HEK293 (cell line): ENCODE measurements at regions not wholly inside any gene's neighbourhood (a gene's known extent, or its start where the extent isn't known, plus 50 kb on each side); places are given as distances from the start of the nearest gene placed in this dataset.

Experiments
- CTCF ChIA-PET: fragments of 350-600 bp; formaldehyde crosslinking; extraction: SDS; loops from one replicate; lab custom pipeline; 2021; ENCODE audit warnings: antibody characterized with exemption; lab: Yijun Ruan, JAX
- POLR2A ChIA-PET: fragments of 300-600 bp; formaldehyde crosslinking; extraction: SDS; loops from one replicate; lab custom pipeline; 2020; ENCODE audit warnings: antibody characterized with exemption, inconsistent platforms; lab: Yijun Ruan, JAX
- H3K27ac ChIP-seq: fragments of 200-500 bp; sonication (Bioruptor generic); 2 replicates; pipeline ENCODE4 v1.5.1; 2014; ENCODE audit warnings: low read depth, low read length, control low read depth, inconsistent platforms; ENCODE audit errors: extremely low read depth
- H3K36me3 ChIP-seq, 2 experiments: fragments of 200-500 bp in 1 of 2; sonication (Bioruptor generic) in 1 of 2; 1 replicate in 1 of 2; 2 replicates in 1 of 2; pipeline ENCODE4 v1.5.1; 2014 to 2017; ENCODE audit warnings: inconsistent platforms in 2 of 2, low read length in 2 of 2; ENCODE audit not compliant: control insufficient read depth in 2 of 2, insufficient read depth in 1 of 2
- H3K4me1 ChIP-seq: fragments of 200-500 bp; sonication (Bioruptor generic); 2 replicates; pipeline ENCODE4 v1.5.1; 2014; ENCODE audit warnings: mild to moderate bottlenecking, low read length, inconsistent platforms; ENCODE audit not compliant: control insufficient read depth, insufficient read depth
- H3K4me3 ChIP-seq: 2 replicates; pipeline ENCODE4 v1.5.1; 2011; ENCODE audit warnings: low read depth, mild to moderate bottlenecking, control low read depth, low read length, moderate library complexity
- H3K9me3 ChIP-seq: fragments of 200-500 bp; sonication (Bioruptor generic); 2 replicates; pipeline ENCODE4 v1.5.1; 2014; ENCODE audit warnings: low read depth, low read length, inconsistent platforms; ENCODE audit not compliant: control insufficient read depth, insufficient read depth
- ATF2 ChIP-seq: fragments of 450-650 bp; formaldehyde crosslinking; IDR thresholded peaks from 2 replicates; pipeline ENCODE4 v1.5.1; 2016; ENCODE audit warnings: missing biosample characterization, missing genetic modification characterization, low read depth
- CTCF ChIP-seq: fragments of 450-650 bp; formaldehyde crosslinking; IDR thresholded peaks from 2 replicates; pipeline ENCODE4 v1.5.1; 2016; ENCODE audit warnings: missing biosample characterization, missing genetic modification characterization
- HOXD13 ChIP-seq: sonication (generic); formaldehyde crosslinking; IDR thresholded peaks from 2 replicates; pipeline ENCODE4 v1.8.0; 2022; ENCODE audit warnings: missing genetic modification reagents, borderline replicate concordance
- OVOL3 ChIP-seq: fragments of 450-650 bp; formaldehyde crosslinking; IDR thresholded peaks from 2 replicates; pipeline ENCODE4 v1.5.1; 2016; ENCODE audit warnings: missing biosample characterization, missing genetic modification characterization
- PRDM6 ChIP-seq: fragments of 450-650 bp; formaldehyde crosslinking; IDR thresholded peaks from 2 replicates; pipeline ENCODE4 v1.5.1; 2017; ENCODE audit warnings: missing biosample characterization, missing genetic modification characterization
- REPIN1 ChIP-seq: fragments of 450-650 bp; formaldehyde crosslinking; IDR thresholded peaks from 2 replicates; pipeline ENCODE4 v1.5.1; 2017; ENCODE audit warnings: missing biosample characterization, missing genetic modification characterization, low read depth
- SETDB1 ChIP-seq: IDR thresholded peaks from one replicate; pipeline ENCODE4 v1.6.1; 2017; ENCODE audit warnings: mild to moderate bottlenecking, low read length, moderate library complexity, mixed read lengths; ENCODE audit not compliant: insufficient read length
- TCF7L2 ChIP-seq: IDR thresholded peaks from 2 replicates; pipeline ENCODE4 v1.6.1; 2011; ENCODE audit warnings: low read depth, mild to moderate bottlenecking, inconsistent platforms, low read length, moderate library complexity, borderline replicate concordance
- YY2 ChIP-seq: fragments of 450-650 bp; formaldehyde crosslinking; IDR thresholded peaks from 2 replicates; pipeline ENCODE4 v1.5.1; 2016; ENCODE audit warnings: missing biosample characterization, missing genetic modification characterization
- ZBTB7A ChIP-seq: fragments of 450-650 bp; formaldehyde crosslinking; IDR thresholded peaks from 2 replicates; pipeline ENCODE4 v1.5.1; 2016; ENCODE audit warnings: low read depth, missing biosample characterization, missing genetic modification characterization
- ZFP37 ChIP-seq: fragments of 450-650 bp; formaldehyde crosslinking; IDR thresholded peaks from 2 replicates; pipeline ENCODE4 v1.5.1; 2016; ENCODE audit warnings: missing biosample characterization, missing genetic modification characterization
- ZFP69B ChIP-seq: fragments of 450-650 bp; formaldehyde crosslinking; IDR thresholded peaks from 2 replicates; pipeline ENCODE4 v1.5.1; 2016; ENCODE audit warnings: missing biosample characterization, missing genetic modification characterization
- ZNF19 ChIP-seq: fragments of 450-650 bp; formaldehyde crosslinking; IDR thresholded peaks from 2 replicates; pipeline ENCODE4; 2016; ENCODE audit warnings: missing biosample characterization, missing genetic modification characterization, low read depth
- ZNF214 ChIP-seq: fragments of 450-650 bp; formaldehyde crosslinking; IDR thresholded peaks from 2 replicates; pipeline ENCODE4 v1.5.1; 2017; ENCODE audit warnings: missing biosample characterization, mild to moderate bottlenecking, missing genetic modification characterization, borderline replicate concordance
- ZNF280C ChIP-seq: fragments of 450-650 bp; formaldehyde crosslinking; IDR thresholded peaks from 2 replicates; pipeline ENCODE4 v1.5.1; 2016; ENCODE audit warnings: missing biosample characterization, missing genetic modification characterization
- ZNF354C ChIP-seq: fragments of 450-650 bp; formaldehyde crosslinking; IDR thresholded peaks from 2 replicates; pipeline ENCODE4 v1.5.1; 2016; ENCODE audit warnings: missing biosample characterization, missing genetic modification characterization, low read depth, borderline replicate concordance
- ZNF416 ChIP-seq: fragments of 450-650 bp; formaldehyde crosslinking; IDR thresholded peaks from 2 replicates; pipeline ENCODE4 v1.5.1; 2016; ENCODE audit warnings: missing biosample characterization, missing genetic modification characterization
- ZNF48 ChIP-seq: fragments of 450-650 bp; formaldehyde crosslinking; IDR thresholded peaks from 2 replicates; pipeline ENCODE4 v1.5.1; 2016; ENCODE audit warnings: missing biosample characterization, missing genetic modification characterization
- ZNF513 ChIP-seq: fragments of 450-650 bp; IDR thresholded peaks from 2 replicates; pipeline ENCODE4 v1.5.1; 2018; ENCODE audit warnings: missing biosample characterization, missing genetic modification characterization
- ZNF549 ChIP-seq: fragments of 450-650 bp; IDR thresholded peaks from 2 replicates; pipeline ENCODE4 v1.5.1; 2018; ENCODE audit warnings: missing biosample characterization, missing genetic modification characterization, mild to moderate bottlenecking, inconsistent platforms, moderate library complexity
- ZNF629 ChIP-seq: fragments of 450-650 bp; formaldehyde crosslinking; IDR thresholded peaks from 2 replicates; pipeline ENCODE4 v1.5.1; 2017; ENCODE audit warnings: missing biosample characterization, missing genetic modification characterization
- ZNF768 ChIP-seq: fragments of 450-650 bp; formaldehyde crosslinking; IDR thresholded peaks from 2 replicates; pipeline ENCODE4 v1.5.1; 2018; ENCODE audit warnings: missing biosample characterization, mild to moderate bottlenecking, missing genetic modification characterization
- ZNF776 ChIP-seq: fragments of 450-650 bp; formaldehyde crosslinking; IDR thresholded peaks from 2 replicates; pipeline ENCODE4 v1.5.0; 2017; ENCODE audit warnings: missing biosample characterization, missing genetic modification characterization, borderline replicate concordance

GRCh38 chr5:82666312-82666711 is 388.2 kb upstream of the RPS23 start:
- CTCF ChIA-PET, result no interaction called here

GRCh38 chr5:82664732-82665131 is 386.6 kb upstream of the RPS23 start:
- Histone ChIP-seq H3K9me3 (no peaks in the 10 kb centered on the region), H3K36me3 (no peaks in the 10 kb centered on the region), H3K27ac (no peak overlapping the region), H3K4me3 (no peak overlapping the region), H3K4me1 (no peaks in the 10 kb centered on the region)
- POLR2A ChIA-PET, result interaction anchor here (0.6 kb wide), 1 partner anchor 46 kb away, joined by 4 read pairs; no protein-coding TSS in a partner anchor
- TF ChIP-seq ZNF549 (tag by site-specific recombination) (no peak), ZNF776 (tag by site-specific recombination) (no peak), REPIN1 (tag by site-specific recombination) (no peak), PRDM6 (tag by site-specific recombination) (no peak)
- CTCF ChIA-PET, result interaction anchor here (1.0 kb wide), 1 partner anchor 23 kb away, joined by 3 read pairs; no protein-coding TSS in a partner anchor

More at GRCh38 chr5:82666312-82666711, 388.2 kb upstream of the RPS23 start:
- POLR2A ChIA-PET, result no interaction called here
- no peaks in the 10 kb centered on the region for H3K36me3 ChIP-seq
- H3K4me3 ChIP-seq, result no peak overlapping the region
- no peaks in the 10 kb centered on the region for H3K4me1 ChIP-seq
- H3K9me3 ChIP-seq, result no peaks in the 10 kb centered on the region
- H3K27ac ChIP-seq, result no peak overlapping the region
- TF ChIP-seq ZNF280C (tag by site-specific recombination), result no peak
- TF ChIP-seq ZNF354C (tag by site-specific recombination), result no peak
- TF ChIP-seq ZNF629 (tag by site-specific recombination), result no peak
- no peak for TF ChIP-seq ZNF768 (tag by site-specific recombination)
- no peak for TF ChIP-seq YY2 (tag by site-specific recombination)

- H3K36me3 ChIP-seq, result no peaks in the 10 kb centered on the region
- H3K4me1 ChIP-seq, result no peaks in the 10 kb centered on the region
- no peaks in the 10 kb centered on the region for H3K9me3 ChIP-seq
- no peak overlapping the region for H3K4me3 ChIP-seq
- no peak overlapping the region for H3K27ac ChIP-seq
- ChIA-PET POLR2A (no interaction called here), CTCF (no interaction called here)
- TF ChIP-seq OVOL3 (tag by site-specific recombination), result no peak
- no peak for TF ChIP-seq ATF2
- TF ChIP-seq ZFP37 (tag by site-specific recombination), result no peak
- TF ChIP-seq ZNF513 (tag by site-specific recombination), result no peak
- no peak for TF ChIP-seq ZFP69B (tag by site-specific recombination)
- no peak for TF ChIP-seq ZNF48 (tag by site-specific recombination)
- no peak for TF ChIP-seq ZNF416 (tag by site-specific recombination)
- no peak for TF ChIP-seq ZNF354C (tag by site-specific recombination)
- no peak for TF ChIP-seq SETDB1
- TF ChIP-seq YY2 (tag by site-specific recombination), result no peak
- TF ChIP-seq ZBTB7A (tag by site-specific recombination), result no peak
- no peak for TF ChIP-seq TCF7L2
- no peak for TF ChIP-seq CTCF (tag by site-specific recombination)
- no peak for TF ChIP-seq ZNF19 (tag by site-specific recombination)
- no peak for TF ChIP-seq HOXD13
- TF ChIP-seq ZNF214, result no peak
Observed at GRCh38 chr5:82663225-82663624, 385.1 kb upstream of the RPS23 start.
